ENCODE measurements at regions not wholly inside any gene's neighbourhood (a gene's known extent, or its start where the extent isn't known, plus 50 kb on each side); places are given as distances from the start of the nearest gene placed in this dataset.

GRCh38 chr12:54700301-54700700, 52.1 kb upstream of the DCD start:
- TF ChIP-seq, protein P1, sequence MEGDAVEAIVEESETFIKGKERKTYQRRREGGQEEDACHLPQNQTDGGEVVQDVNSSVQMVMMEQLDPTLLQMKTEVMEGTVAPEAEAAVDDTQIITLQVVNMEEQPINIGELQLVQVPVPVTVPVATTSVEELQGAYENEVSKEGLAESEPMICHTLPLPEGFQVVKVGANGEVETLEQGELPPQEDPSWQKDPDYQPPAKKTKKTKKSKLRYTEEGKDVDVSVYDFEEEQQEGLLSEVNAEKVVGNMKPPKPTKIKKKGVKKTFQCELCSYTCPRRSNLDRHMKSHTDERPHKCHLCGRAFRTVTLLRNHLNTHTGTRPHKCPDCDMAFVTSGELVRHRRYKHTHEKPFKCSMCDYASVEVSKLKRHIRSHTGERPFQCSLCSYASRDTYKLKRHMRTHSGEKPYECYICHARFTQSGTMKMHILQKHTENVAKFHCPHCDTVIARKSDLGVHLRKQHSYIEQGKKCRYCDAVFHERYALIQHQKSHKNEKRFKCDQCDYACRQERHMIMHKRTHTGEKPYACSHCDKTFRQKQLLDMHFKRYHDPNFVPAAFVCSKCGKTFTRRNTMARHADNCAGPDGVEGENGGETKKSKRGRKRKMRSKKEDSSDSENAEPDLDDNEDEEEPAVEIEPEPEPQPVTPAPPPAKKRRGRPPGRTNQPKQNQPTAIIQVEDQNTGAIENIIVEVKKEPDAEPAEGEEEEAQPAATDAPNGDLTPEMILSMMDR (IDR thresholded peaks at IDR 0.05 in 8 of 11, conservative IDR thresholded peaks at IDR 0.05 in 3 of 11), result no peak
- TF ChIP-seq POLR2A (IDR thresholded peaks at IDR 0.05), result no peak
- no peak for TF ChIP-seq POLR2AphosphoS5 (IDR thresholded peaks at IDR 0.05)

Measured in spleen (tissue), 7 donors.